Bronchial epithelial cell (primary cell): ENCODE measurements at regions not wholly inside any gene's neighbourhood (a gene's known extent, or its start where the extent isn't known, plus 50 kb on each side); places are given as distances from the start of the nearest gene placed in this dataset.
"Not testable (repeated sequence)": the region's sequence is repeated elsewhere in the genome, so short reads cannot be mapped to it uniquely, and the experiment has no call there.

ENCODE experiments used
- DNase-seq: peaks from one replicate; pipeline ENCODE4 v3.0.0-alpha.2; 2010; ENCODE audit warnings: low read depth
- FAIRE-seq: peaks from 2 replicates; lab custom pipeline; 2011; peaks lifted over from hg19 to GRCh38; lab: Jason Lieb, UNC
- H3K27me3 ChIP-seq: 2 replicates; pipeline ENCODE4 v1.5.1; 2011; ENCODE audit warnings: low read length; ENCODE audit not compliant: control insufficient read depth, insufficient read depth
- H3K36me3 ChIP-seq: 2 replicates; pipeline ENCODE4 v1.5.1; 2011; ENCODE audit warnings: low read length; ENCODE audit not compliant: control insufficient read depth, insufficient read depth
- H3K4me3 ChIP-seq: 2 replicates; pipeline ENCODE4 v1.5.1; 2011; ENCODE audit warnings: mild to moderate bottlenecking, low read depth, low read length, control low read depth
- TF ChIP-seq, protein P1 (sequence below): IDR thresholded peaks from 2 replicates; pipeline ENCODE4 v1.5.1; 2011; ENCODE audit warnings: mild to moderate bottlenecking, moderate library complexity, low read length, control low read depth, inconsistent platforms; ENCODE audit not compliant: insufficient read depth, severe bottlenecking

DNA sequence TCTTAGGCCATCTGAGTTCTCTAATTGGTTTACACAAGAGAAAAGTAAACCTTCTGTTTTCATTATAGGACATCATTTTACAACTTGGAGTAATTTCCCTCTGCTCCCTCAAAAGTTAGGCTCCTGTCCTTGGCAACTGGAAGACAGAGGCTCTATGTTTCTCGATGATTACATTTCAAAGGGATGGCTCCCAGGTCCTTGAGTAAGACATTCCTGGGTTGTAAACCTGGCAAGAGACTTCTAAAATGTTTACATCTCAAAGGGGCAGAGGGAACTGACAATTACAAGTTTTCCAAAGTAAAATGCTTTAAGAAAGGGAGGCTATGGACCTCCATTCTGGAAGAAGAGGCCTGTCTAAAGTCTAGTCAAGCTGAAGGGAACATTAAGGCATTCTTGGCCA is 268.3 kb upstream of the REG3G start:
- FAIRE-seq: no peak

DNA sequence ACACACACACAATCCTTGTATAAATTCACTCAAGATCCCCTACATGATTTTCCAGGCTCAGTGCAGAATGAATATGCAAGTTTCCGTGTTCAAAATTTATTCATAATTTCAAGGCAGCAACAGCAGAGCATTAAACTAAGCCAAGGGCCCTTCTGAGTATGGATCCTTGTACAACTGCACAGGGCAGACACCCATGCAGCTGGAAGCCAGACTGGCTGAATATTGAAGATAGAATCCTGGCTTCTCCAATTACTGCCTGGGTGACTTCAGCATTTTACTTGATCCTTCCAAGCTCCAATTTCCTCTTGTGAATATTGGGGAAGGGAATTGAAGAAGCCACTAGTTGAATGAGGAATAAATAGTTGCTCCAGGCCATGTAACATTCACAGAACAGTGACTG is 267.9 kb upstream of the REG3G start:
- no peaks in the 10 kb centered on the region for H3K36me3 ChIP-seq
- FAIRE-seq: no peak
- TF ChIP-seq, protein P1, sequence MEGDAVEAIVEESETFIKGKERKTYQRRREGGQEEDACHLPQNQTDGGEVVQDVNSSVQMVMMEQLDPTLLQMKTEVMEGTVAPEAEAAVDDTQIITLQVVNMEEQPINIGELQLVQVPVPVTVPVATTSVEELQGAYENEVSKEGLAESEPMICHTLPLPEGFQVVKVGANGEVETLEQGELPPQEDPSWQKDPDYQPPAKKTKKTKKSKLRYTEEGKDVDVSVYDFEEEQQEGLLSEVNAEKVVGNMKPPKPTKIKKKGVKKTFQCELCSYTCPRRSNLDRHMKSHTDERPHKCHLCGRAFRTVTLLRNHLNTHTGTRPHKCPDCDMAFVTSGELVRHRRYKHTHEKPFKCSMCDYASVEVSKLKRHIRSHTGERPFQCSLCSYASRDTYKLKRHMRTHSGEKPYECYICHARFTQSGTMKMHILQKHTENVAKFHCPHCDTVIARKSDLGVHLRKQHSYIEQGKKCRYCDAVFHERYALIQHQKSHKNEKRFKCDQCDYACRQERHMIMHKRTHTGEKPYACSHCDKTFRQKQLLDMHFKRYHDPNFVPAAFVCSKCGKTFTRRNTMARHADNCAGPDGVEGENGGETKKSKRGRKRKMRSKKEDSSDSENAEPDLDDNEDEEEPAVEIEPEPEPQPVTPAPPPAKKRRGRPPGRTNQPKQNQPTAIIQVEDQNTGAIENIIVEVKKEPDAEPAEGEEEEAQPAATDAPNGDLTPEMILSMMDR: no peak

More for the DNA sequence above, 268.3 kb upstream of the REG3G start:
- no peak overlapping the region for H3K4me3 ChIP-seq
- no peaks in the 10 kb centered on the region for H3K27me3 ChIP-seq
- TF ChIP-seq, protein P1: no peak
- no peak for DNase-seq
- H3K36me3 ChIP-seq: no peaks in the 10 kb centered on the region

DNA sequence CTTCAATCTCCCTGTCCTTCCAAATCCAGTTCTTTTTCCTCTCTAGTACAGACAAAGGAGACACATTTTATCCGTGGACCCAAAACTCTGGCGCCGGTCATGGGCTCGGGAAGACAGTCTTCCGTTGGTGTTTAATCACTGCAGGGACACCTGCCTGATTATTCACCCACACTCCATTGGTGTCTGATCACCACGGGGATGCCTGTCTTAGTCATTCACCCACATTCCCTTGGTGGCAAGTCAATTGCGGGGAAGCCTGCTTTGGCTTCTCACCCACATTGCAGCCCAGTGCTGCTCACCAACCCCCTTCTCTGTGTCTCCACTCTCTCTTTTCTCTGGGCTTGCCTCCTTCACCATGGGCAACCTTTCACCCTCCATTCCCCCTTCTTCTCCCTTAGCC is 266.7 kb upstream of the REG3G start:
- H3K4me3 ChIP-seq, H3K27me3 ChIP-seq, H3K36me3 ChIP-seq, FAIRE-seq, DNase-seq: not testable (repeated sequence)

More for the DNA sequence above, 267.9 kb upstream of the REG3G start:
- DNase-seq: no peak
- Histone ChIP-seq H3K27me3 (no peaks in the 10 kb centered on the region), H3K4me3 (no peak overlapping the region)

DNA sequence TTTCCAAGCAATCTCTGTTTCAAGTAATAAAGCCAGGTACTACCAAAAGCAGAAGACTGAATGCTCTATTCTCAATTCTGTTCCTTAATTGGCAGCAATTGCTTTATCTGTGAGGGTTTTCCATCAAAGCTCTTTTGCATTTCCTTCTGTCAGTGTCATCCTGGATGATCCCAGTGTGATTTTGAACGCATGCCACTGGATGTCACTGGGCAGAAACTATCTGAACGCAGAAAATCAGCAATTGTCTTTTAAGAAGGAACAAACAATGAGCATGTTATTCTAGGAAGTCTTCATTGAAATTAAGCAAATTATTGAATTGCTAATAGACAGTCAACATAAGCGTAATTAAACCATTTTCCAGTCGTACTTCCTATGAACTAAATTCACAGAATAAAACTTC is 259.0 kb upstream of the REG3G start:
- TF ChIP-seq, protein P1: no peak
- FAIRE-seq (no peak), DNase-seq (no peak)
- Histone ChIP-seq H3K4me3 (no peak overlapping the region), H3K36me3 (no peaks in the 10 kb centered on the region), H3K27me3 (no peaks in the 10 kb centered on the region)

DNA sequence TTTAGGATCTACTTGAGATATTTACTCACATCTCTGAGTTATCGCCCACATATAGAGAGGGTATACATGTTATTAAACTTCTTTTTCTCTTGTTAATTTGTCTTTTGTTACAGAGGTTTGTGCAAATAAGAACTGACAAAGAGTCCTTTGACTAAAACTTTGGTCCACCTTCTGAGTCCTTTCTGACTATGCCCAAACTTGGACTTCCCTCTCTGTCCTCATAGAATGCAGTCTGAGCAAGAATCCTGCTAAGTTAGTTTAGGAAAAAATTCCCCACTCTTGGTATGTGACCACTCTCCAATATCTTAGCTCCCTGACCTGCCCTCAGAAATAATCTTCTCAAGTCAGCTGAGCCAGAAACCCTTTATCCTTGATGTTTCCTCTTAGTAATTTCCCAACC is 257.5 kb upstream of the REG3G start:
- FAIRE-seq: no peak

DNA sequence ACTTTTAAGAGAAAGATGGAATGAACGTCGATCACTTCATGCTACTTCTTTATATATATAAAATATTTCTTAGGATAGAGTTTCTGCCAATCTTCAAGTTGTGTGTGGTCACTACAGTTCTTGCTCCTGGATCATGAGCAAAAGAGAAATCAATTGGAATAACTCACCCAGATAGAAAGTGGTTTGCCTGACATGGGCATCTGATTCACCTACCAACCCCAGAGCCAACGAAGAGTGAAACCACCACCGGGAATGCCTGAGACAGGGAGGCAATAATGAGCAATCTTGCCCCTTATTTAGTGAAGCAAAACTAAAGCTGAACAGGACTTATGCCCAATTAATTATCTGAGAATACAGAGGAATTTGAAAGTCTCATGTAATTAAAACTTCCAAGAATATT is 250.2 kb upstream of the REG3G start:
- FAIRE-seq: no peak
- TF ChIP-seq, protein P1: no peak
- H3K36me3 ChIP-seq: no peaks in the 10 kb centered on the region
- no peaks in the 10 kb centered on the region for H3K27me3 ChIP-seq
- no peak overlapping the region for H3K4me3 ChIP-seq
- no peak for DNase-seq

More for the DNA sequence above, 257.5 kb upstream of the REG3G start:
- H3K27me3 ChIP-seq: no peaks in the 10 kb centered on the region
- no peak overlapping the region for H3K4me3 ChIP-seq
- TF ChIP-seq, protein P1: no peak
- H3K36me3 ChIP-seq: no peaks in the 10 kb centered on the region
- no peak for DNase-seq
